Pulmonary artery endothelial cell (primary cell): ENCODE measurements at regions not wholly inside any gene's neighbourhood (a gene's known extent, or its start where the extent isn't known, plus 50 kb on each side); places are given as distances from the start of the nearest gene placed in this dataset.

Experiments used
- DNase-seq: peaks from one replicate; pipeline ENCODE4 v3.0.0-alpha.2; 2011; ENCODE audit warnings: low read depth, low spot score

DNA sequence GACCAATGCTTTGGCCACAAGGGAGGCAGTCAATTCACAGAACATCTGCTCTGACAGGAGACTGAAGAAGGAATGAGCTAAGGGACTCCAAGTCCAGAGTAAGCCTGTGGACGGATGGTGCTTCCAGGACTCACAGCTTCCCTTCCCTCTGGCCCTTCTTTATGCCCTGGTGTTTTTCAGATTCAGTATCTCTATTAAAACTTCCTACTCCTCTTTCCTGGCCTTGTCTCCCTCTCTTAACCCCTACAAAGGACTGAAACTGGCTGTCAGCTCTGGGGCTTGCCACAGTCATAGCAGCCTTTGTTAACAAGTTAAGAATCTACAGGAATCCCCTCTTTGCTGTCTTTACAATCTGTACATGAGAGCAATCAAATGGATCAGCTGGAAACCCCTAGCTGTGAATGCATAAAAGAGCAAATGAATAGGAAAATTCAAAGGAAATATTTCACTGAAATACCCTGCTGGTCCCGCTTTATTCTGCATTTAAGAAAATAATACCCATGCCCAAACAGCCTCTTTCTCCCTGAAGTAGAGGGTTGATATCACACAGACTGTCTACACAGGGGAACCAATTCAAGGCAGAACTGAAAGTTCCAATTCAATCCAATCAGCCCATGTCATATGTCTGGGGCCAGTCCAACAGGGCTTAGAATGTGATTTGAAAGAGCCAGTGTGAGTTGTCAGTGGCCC is 192.3 kb downstream of the MZT1 start:
- no peak for DNase-seq

DNA sequence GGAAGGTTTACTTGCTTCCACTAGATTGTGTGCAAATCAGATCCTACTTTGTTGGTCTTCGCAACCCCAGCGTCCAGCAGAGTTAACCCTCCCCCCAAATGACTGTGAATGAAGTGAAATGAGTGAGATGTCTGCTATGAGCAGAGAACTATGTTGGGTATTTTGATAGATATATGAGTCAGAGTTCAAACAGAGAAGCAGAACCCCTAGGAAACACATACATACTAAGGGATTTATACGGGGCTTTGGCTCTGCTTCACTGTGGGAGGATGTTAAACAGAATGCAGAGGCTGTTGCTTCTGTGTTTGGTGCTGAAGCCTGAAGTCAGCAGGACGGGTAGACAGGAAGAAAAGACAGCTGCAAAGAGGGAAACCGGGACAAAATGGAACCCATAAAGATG is 197.0 kb downstream of the MZT1 start:
- no peak for DNase-seq

DNA sequence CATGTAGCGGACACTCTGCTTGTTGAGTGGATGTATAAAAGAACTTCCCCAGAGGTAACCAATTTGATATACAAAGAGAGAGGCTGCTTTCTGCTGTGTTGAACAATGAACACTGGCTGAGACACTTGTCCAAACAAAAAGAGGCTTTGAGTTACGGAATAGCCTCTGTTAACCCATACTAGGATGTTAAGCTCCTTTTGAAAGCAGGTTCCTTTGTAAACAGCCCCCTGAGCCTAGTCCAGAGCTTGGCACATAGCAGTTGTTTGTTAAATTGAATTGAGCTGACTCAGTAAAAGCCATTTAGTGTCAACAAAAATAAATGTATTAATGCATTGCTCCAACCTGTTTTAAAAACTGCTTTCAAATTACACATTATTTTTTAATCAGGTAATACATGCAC is 200.1 kb downstream of the MZT1 start:
- no peak for DNase-seq

DNA sequence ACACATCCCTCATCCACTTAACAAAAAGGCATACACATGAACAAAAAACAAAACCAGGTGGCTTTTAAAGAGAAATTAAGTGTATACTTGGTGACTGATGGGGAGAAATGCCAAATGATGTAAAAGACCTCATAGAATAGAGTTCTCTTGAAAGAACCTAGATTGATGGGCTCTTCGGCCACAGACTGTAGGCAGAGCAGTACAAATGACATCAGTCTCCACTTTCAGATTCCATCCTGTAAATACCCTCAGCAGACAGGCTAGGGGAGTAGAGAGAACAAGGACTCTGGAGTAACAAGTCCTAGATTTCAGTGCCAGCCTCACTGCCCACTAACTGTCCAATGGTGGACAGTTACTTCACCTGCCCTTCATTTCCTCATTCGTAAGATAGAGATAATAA is 203.8 kb downstream of the MZT1 start:
- DNase-seq: no peak

DNA sequence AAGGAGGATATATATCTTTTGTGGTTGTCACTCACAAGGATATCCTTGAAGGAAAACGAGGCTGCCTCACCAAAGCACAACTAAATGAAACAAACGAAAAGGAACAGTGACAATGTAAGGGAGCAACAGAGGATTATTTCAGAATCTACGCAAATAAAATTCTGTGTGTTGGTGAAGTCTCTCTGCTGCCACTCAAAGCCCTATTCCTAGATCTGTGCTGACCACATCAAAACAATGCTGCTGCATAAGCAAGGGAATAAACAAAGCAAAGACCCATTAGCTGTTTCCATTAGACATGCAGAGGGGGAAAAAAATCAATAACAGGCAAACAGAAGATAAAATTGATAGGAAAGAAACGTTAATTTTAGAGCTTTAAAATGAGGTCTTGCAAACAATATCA is 204.4 kb downstream of the MZT1 start:
- no peak for DNase-seq

DNA sequence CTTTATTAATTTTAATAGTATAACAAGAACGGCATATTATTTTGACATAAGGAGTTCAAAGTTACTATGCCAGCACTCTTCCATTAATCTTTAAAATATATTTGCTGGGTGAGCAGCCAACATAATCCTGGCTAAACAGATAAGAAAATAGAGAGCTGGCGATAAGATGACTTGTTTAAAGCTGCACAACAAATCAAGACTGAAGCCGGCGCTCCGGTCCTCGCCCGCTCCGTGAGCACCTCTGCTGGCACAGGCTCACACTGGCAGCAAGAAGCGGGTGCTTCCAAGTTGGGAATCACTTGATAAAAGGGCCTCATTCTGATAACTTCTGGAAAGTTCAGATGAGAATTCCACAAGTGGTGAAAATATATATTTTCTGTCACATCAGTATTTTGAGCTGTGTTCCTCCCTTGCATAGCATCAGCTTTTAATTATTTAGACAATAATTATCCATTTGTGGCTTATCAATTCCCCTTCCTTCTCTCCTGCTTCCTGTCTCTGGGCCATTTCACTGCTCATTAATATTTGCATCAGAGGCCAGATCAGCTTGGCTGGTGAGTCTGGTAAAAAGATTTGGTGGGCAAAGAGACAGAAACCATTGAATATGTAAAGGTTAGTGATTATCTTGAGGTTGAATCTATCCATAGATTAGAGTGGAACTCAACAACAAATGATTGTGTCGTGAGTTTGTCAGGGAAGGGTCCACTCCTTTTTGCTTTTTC is 205.3 kb downstream of the MZT1 start:
- no peak for DNase-seq

DNA sequence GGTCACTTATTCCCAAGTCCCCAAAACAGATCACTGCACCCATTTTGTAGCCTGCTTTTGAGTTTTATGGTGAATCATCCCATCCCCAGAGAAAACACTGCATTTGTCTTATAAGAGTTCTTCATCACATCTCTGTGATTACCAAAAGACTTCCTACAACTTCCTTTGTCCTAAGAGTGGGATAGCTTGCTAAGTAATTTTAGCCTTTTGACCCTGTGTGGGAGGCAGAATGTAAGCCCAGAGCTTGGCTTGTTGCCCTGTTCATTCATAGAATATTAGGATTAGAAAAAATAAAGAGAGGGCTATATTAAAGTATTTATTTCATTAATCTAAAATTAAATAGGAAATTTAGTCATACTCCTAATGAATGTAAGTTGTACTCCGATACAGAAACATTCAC is 213.3 kb downstream of the MZT1 start:
- DNase-seq: no peak

DNA sequence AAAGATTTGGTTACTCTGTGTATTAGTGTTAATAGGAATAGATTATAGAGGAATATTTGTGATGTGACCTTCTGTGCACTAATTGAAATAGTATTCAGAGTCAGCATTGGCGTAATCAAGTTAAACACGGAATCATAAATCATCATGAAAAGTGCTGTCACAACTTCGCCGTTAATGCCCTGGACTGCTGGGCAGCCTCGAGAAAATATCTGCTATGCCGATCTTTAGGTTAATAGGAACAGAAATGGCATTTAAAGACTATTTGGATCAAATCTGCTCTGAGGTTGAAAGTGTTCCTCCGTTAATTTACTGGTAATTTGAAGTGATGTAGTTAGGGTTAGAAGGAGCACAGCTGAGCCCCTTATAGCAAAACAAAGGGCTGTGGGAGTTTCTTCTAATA is 219.0 kb downstream of the MZT1 start:
- no peak for DNase-seq

DNA sequence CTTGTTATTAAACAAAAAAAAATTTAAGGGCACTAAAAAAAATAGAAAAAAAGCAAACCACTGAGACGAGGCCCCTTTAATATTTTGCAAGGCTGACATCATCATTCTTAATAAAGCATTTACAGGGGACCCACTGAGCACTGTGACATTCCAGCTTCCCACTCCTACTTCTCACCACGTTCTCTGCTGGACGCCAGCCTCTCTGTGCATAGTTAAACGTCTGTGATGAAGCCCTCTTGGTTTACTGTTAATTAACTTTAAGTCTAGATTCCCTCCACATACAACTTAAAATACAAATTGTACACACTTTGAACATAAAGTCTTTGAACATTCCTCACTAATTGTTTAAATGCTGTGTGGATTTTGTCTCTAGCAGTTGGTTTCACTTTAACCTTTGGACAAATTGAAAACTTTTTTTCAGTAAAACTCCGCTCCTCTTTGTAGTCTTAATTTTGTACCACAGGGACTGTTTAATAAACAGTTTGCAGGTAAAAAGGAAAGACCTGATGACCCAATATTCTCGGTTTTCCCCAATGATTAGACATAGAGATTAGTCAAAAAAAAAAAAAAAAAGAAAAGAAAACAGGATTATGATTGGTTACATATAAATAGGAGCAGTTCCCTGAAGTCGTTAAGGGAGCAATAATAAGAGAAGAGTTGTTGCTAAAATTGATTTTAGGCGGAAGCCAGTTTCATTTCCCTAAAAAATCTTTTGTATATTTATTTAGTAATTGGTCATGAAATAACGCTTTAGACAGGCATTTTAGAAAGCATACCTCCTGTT is 219.8 kb downstream of the MZT1 start:
- no peak for DNase-seq

DNA sequence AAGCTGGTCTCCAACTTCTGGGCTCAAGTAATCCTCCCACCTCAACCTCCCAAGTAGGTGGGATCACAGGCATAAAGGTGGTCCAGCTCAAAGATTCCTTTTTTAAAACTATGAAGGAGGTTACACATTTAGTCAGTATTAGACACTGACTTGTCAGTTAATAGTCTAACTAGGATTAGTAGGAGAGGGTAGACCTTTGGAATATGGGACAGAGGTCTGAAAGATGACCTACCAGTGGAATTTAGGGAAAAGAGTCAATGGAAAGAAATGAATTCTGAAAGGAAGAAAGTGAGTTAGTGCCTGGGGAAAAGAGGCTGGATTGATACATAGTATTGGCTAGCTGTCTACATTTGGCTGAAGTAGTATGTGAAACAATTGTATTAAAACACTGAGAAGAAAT is 220.7 kb downstream of the MZT1 start:
- DNase-seq: no peak

DNA sequence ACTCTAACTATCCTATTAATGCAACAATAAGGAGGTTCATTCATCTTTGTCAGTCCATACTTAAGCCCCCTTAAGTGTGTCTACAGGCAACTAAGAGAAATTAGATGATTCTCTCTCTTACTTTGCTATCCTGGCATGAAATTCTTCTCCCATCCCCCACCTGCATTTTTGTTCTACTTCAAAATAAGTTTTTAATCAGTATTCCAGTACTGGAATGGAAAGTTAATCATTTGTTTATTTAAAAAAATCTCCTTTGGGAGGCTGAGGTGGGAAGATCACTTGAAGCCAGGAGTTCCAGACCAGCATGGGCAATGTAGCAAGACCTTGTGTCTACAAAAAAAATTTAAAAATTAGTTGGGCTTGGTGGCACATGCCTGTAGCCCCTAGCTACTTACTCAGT is 222.1 kb downstream of the MZT1 start:
- DNase-seq: no peak

DNA sequence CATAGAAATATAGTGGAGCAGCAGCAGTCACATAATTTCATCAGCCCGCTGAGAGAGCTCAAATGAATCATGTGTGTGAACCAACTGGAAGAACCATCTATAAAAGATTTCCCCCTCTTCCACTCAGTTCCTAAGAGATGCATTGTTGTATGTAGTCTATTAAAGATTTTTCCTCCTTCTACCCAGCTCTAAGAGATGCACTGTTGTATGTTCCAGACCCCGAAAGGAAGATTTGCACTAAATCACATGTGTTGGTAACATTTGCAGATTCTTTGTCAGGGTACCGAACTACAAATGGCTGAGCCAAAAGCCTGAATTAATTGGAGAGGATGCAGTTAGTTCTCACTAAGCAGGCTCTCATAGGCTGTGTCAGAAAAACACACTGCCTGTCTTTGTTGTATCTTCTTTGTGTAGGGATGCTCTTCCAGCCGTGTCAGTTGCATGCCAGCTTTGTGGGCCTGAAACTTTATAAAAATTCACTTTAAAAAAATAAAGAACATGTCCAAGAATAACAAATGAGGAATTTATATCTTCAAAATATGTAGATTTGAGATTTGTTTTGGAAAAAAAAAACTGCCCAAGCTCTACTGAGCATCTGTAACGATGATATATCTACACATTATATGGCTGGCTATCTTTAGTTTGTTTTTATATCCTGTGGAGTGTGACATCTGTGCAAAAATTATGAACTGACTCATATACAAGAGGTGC is 223.1 kb downstream of the MZT1 start:
- no peak for DNase-seq

DNA sequence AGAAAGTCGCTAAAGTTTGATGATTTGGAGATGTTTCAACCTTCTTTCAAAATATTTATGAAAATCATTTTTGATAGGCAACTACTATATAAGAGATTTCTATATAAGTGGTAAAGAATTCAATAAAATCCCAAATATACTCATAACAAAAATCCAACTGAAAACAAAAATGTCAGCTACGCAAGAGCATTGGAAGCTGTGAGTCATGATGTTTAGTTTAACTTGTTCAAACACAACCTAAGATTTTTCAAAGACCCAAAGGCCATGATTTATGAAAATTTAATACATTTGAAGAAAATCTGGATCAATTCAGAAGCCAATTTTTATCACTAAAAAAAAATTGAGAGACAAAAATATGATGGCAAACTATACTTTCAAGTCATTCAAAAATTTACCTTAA is 226.6 kb downstream of the MZT1 start:
- DNase-seq: no peak

DNA sequence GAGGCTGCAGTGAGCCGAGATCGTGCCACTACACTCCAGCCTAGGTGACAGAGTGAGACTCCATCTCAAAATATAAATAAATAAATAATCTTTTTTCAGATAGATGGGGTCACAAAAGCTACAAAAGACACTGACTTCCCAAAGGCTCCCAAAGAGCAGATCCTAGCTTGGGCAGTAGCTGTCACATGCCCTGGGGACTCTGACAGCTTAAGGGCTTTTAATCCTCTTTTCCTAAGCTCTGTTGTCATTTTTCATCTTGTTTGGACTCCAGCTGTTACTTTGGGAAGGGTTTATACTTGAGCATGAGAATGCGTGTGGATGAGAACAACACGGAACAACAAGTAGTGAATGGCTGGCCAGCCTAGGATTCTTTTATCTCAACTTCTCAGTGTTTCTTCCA is 231.7 kb downstream of the MZT1 start:
- DNase-seq: no peak

DNA sequence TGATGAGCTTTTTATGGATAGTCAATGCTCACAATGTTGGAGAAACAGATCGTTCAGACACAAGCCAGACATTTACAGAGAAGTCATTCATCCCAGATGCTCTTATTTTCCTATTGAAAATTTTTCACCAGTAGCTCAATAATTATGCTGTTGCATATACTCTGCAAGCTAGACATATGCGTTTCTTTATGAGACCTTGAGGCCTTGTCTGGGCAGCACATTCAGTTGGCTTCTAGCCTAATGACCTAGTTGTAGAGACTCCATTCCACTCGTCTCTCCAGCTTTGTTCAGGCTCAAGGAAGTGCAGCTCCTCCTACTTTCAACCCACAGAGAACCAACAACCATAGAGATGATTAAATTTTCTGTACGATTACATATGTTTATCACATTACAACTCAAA is 237.7 kb downstream of the MZT1 start:
- DNase-seq: no peak

DNA sequence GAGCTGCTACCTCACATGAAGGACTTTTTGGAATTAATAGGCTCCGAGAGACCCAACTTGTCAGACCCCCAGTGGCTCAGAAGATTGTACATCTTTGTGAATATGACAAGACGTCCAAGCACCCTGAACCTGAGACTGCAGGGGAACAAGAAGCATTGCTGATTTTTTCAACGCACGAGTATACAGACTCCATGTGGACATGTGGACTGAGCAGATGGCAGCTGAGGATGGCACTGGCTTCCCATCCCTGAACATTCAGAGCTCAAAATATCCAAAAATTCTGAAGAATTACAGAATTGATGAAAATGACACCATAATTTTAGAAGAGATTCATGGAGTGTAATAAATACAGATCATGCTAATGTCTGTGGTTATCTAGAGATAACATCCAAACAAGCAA is 254.1 kb downstream of the MZT1 start:
- no peak for DNase-seq

DNA sequence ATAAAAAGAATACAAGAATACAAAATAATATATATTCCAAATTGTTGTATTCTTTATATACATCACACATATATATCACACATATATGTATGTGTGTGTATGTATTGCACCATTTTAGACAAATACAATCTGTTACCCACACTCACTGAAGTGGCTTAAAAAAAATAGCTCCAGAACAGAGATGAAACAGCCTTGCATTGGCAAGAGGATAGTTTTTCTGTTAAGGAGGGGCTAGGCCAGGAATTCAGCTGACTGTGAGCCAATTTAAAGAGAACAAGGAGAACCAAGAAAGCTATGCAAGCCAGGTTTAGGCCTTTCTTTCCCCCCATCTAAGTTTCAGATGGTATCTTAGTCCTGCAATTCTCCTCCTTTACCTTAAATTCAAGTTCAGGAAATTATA is 257.5 kb downstream of the MZT1 start:
- no peak for DNase-seq

DNA sequence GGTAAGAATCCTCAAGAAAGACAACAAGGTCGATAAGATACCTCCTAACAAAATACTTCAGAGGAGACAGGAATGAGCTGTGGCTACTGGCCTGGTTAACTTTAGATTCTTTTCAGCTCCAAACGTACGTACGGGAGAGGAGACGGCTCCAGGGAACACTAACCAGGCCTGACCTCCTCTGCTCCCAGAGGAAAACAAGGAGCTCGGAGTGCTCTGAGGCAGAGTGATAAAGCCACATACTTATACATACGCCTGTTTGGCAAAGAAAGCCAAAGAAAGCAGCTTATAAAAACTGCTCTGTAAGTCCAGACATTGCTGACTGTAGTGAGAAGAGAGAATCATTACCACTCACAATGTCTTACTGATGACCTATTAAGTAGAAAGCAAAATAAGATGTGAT is 263.9 kb downstream of the MZT1 start:
- DNase-seq: no peak

DNA sequence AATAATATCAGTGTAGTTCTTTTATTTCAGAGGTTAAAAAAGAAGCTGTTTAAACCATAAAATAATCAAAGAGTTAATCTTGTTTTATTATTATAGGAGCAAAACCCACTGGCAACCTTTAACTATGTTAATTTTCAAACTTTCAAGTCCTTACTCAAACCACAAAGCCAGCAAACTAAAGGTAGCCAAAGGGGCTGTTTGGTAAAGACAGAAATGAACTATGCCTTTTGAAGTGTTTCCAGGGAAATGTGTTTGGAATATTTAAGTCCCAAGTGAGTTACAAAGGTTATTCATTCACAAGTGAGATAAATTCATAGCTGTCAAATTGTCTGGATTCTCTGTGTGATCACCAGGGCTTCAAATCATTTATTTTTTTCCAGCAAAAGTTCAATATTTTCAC is 264.7 kb downstream of the MZT1 start:
- DNase-seq: no peak

DNA sequence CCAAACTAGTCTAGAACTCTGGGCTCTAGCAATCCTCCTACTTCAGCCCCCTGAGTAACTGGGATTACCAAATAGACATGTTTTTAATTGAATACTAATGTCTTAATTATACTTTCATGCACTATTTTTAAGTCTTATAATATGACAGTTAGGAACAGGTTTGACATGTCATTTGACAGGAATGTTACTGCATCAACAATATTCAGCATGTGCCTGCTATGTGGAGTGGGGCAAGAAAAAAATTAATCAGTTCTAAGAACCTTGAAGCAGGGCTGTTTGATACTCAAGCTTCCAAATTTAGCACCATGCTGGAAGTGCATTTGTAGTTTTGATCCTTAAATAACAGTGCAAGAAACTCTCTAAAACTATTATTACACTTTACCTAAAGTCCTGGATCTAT is 265.3 kb downstream of the MZT1 start:
- no peak for DNase-seq

DNA sequence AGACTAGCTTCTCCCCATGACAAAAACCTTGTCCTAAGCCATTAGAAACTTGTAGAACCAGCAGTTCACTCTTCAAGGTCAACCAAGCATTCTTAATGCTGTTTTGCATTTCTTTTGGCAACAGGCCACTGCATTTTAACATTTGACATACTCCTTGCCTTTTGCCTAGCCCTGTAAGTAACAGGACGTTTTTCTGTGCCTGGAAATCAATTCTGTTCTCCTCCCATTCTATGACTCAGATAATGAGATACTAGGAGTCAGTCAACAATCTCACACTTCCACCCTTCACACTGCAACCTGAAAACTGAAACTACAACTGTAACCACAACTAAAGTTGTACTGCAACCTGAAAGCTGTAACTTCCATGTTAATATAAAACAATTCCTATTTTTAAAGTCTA is 268.7 kb downstream of the MZT1 start:
- no peak for DNase-seq

DNA sequence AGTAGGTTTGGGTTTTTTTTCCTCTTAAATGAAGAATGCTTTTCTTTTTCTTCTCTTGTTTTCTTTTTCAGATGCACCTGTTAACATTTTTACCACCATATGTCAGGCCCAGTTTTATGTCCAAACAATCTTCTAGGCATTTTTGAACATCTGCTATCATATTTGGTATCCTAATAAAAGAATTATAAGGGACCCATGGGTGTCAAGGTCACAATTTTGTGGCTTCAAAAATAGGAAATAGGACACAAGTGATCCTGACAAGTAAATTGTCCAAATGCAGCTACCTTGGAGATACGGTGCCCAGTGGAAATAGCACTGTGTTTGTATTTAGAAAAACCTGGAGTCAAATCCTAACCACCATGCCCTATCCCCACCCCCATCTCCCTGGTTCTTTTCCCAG is 270.3 kb downstream of the MZT1 start:
- DNase-seq: no peak
